Astrocyte (in vitro differentiated cells and primary cell): ENCODE measurements at regions not wholly inside any gene's neighbourhood (a gene's known extent, or its start where the extent isn't known, plus 50 kb on each side); places are given as distances from the start of the nearest gene placed in this dataset.

Experiments used
- DNase-seq: peaks from one replicate; pipeline ENCODE4 v3.0.0-alpha.2; 2010; ENCODE audit warnings: low read depth
- FAIRE-seq: peaks from 2 replicates; lab custom pipeline; 2011; peaks lifted over from hg19 to GRCh38; lab: Jason Lieb, UNC
- H2AFZ ChIP-seq: 2 replicates; pipeline ENCODE4 v1.6.0; 2012; ENCODE audit warnings: low read depth, low read length, inconsistent platforms
- H3K27ac ChIP-seq: 2 replicates; pipeline ENCODE4 v1.5.1; 2011; ENCODE audit warnings: low read depth, low read length, inconsistent platforms
- H3K27me3 ChIP-seq: 2 replicates; pipeline ENCODE4 v1.6.0; 2011; ENCODE audit warnings: low read length, inconsistent platforms; ENCODE audit not compliant: insufficient read depth
- H3K36me3 ChIP-seq: 2 replicates; pipeline ENCODE4 v1.5.1; 2011; ENCODE audit warnings: low read length, inconsistent platforms; ENCODE audit not compliant: insufficient read depth
- H3K4me1 ChIP-seq: 2 replicates; pipeline ENCODE4 v1.5.1; 2011; ENCODE audit warnings: low read length, inconsistent platforms; ENCODE audit not compliant: insufficient read depth
- H3K4me2 ChIP-seq: 2 replicates; pipeline ENCODE4 v1.6.0; 2012; ENCODE audit warnings: low read length, inconsistent platforms
- H3K4me3 ChIP-seq: 2 replicates; pipeline ENCODE4 v1.5.1; 2011; ENCODE audit warnings: low read depth, mild to moderate bottlenecking, low read length, inconsistent platforms; ENCODE audit not compliant: insufficient read depth
- H3K79me2 ChIP-seq: 2 replicates; pipeline ENCODE4 v1.6.0; 2012; ENCODE audit warnings: mild to moderate bottlenecking, low read length, inconsistent platforms; ENCODE audit not compliant: insufficient read depth
- H3K9ac ChIP-seq: 2 replicates; pipeline ENCODE4 v1.6.0; 2012; ENCODE audit warnings: mild to moderate bottlenecking, low read length, inconsistent platforms
- H3K9me3 ChIP-seq: 2 replicates; pipeline ENCODE4 v1.5.1; 2012; ENCODE audit warnings: low read depth, mild to moderate bottlenecking, low read length, inconsistent platforms; ENCODE audit not compliant: insufficient read depth
- H4K20me1 ChIP-seq: 2 replicates; pipeline ENCODE4 v1.6.0; 2012; ENCODE audit warnings: low read length, inconsistent platforms; ENCODE audit not compliant: insufficient read depth
- H3K27ac Mint-ChIP-seq: one replicate; pipeline ENCODE4 v1.8.0; 2021; ENCODE audit warnings: mild to moderate bottlenecking, mixed read lengths; ENCODE audit not compliant: unreplicated experiment
- H3K27me3 Mint-ChIP-seq: one replicate; pipeline ENCODE4 v1.8.0; 2021; ENCODE audit warnings: low read depth, mixed read lengths; ENCODE audit not compliant: unreplicated experiment
- H3K36me3 Mint-ChIP-seq: one replicate; pipeline ENCODE4 v1.8.0; 2021; ENCODE audit warnings: low read depth, mixed read lengths; ENCODE audit not compliant: unreplicated experiment
- H3K4me1 Mint-ChIP-seq: one replicate; pipeline ENCODE4 v1.8.0; 2021; ENCODE audit warnings: low read depth, mixed read lengths; ENCODE audit not compliant: unreplicated experiment
- H3K4me3 Mint-ChIP-seq: one replicate; pipeline ENCODE4 v1.8.0; 2021; ENCODE audit warnings: mild to moderate bottlenecking, moderate library complexity, mixed read lengths; ENCODE audit not compliant: unreplicated experiment
- H3K9me3 Mint-ChIP-seq: one replicate; pipeline ENCODE4 v1.8.0; 2021; ENCODE audit warnings: mild to moderate bottlenecking, mixed read lengths; ENCODE audit not compliant: unreplicated experiment
- EZH2 ChIP-seq: IDR thresholded peaks from 2 replicates; pipeline ENCODE4 v1.6.1; 2012; ENCODE audit warnings: mild to moderate bottlenecking, low read length, inconsistent platforms; ENCODE audit not compliant: insufficient read depth
- TF ChIP-seq, protein P1 (sequence below): IDR thresholded peaks from 2 replicates; pipeline ENCODE4 v1.5.1; 2011; ENCODE audit warnings: low read depth, mild to moderate bottlenecking, inconsistent platforms, low read length, moderate library complexity; ENCODE audit not compliant: insufficient read depth

DNA sequence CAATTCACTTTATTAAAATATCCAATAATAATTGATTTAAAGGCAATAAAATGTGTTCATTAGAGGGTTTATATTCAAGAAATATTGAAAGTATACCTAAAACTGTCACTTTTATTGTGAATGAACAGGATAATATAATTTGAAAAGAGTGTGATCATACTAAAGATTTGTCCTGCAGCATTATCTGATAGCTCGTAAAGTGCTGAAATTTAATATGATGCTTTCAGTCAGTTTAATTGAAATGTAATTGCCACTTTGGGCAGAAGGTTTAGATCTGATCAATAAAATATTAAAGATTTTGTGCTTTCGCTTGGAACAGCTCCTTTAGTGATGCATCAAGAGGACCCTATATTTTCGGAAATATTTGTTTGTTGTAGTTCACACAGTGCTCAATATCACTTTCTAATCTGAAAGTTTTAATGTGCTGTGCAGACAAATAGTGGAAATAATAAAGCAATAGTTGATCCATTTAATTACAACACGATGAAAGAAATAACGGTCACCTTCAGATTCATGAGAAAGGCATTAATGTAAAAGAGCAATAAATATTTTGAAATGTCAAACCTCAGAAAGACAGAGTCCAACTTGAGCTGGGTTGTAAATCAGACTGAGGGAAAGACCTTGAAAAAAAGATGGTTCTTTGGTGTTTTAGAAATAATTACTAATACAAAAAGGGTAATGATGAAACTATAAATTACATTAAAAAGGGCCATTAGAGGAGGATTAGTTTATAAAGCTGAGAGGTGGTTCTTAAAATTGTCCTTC is 129.7 kb upstream of the MEIS2 start:
- Mint-ChIP-seq H3K9me3 (peaks cover 2% of the 10 kb centered on the region), H3K27ac (no peak overlapping the region), H3K4me1 (no peaks in the 10 kb centered on the region), H3K27me3 (no peaks in the 10 kb centered on the region), H3K4me3 (no peak overlapping the region), H3K36me3 (no peaks in the 10 kb centered on the region)
- no peaks in the 10 kb centered on the region for H3K4me1 ChIP-seq
- no peaks in the 10 kb centered on the region for H3K27me3 ChIP-seq
- no peak overlapping the region for H3K27ac ChIP-seq
- no peaks in the 10 kb centered on the region for H4K20me1 ChIP-seq
- H3K4me3 ChIP-seq = no peak overlapping the region
- no peak overlapping the region for H3K9ac ChIP-seq
- no peak for TF ChIP-seq EZH2
- TF ChIP-seq, protein P1, sequence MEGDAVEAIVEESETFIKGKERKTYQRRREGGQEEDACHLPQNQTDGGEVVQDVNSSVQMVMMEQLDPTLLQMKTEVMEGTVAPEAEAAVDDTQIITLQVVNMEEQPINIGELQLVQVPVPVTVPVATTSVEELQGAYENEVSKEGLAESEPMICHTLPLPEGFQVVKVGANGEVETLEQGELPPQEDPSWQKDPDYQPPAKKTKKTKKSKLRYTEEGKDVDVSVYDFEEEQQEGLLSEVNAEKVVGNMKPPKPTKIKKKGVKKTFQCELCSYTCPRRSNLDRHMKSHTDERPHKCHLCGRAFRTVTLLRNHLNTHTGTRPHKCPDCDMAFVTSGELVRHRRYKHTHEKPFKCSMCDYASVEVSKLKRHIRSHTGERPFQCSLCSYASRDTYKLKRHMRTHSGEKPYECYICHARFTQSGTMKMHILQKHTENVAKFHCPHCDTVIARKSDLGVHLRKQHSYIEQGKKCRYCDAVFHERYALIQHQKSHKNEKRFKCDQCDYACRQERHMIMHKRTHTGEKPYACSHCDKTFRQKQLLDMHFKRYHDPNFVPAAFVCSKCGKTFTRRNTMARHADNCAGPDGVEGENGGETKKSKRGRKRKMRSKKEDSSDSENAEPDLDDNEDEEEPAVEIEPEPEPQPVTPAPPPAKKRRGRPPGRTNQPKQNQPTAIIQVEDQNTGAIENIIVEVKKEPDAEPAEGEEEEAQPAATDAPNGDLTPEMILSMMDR = no peak
- no peak overlapping the region for H2AFZ ChIP-seq
- DNase-seq (no peak), FAIRE-seq (peak; percentile 5)
- no peak overlapping the region for H3K4me2 ChIP-seq
- no peaks in the 10 kb centered on the region for H3K79me2 ChIP-seq
- H3K36me3 ChIP-seq = no peaks in the 10 kb centered on the region
- no peaks in the 10 kb centered on the region for H3K9me3 ChIP-seq

DNA sequence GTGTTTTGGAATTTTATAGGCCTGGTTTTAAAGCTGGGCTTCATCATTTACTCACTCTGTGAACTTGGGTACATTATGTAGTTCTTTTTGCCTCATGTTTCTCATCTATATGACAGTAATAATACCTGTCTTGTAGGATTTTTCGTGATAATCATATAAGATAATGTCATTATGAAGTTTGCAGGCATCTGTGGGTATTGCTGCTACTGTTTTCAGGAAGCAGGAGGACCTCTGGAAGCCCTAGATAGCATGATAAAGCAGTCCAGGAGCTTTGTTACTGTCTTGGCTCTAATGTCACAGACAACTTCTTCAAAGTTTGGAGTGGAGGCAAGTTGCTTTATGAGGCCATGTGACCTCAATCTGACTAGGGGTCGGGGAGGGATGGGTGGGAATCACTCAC is 145.0 kb upstream of the MEIS2 start:
- Histone ChIP-seq H3K9ac (no peak overlapping the region), H3K4me1 (no peaks in the 10 kb centered on the region), H4K20me1 (no peaks in the 10 kb centered on the region), H3K4me2 (no peak overlapping the region), H3K27me3 (no peaks in the 10 kb centered on the region), H3K79me2 (no peaks in the 10 kb centered on the region), H3K36me3 (no peaks in the 10 kb centered on the region), H2AFZ (no peak overlapping the region), H3K9me3 (no peaks in the 10 kb centered on the region), H3K4me3 (no peak overlapping the region), H3K27ac (no peak overlapping the region)
- TF ChIP-seq, protein P1 = no peak
- no peak for TF ChIP-seq EZH2
- Mint-ChIP-seq H3K27me3 (no peaks in the 10 kb centered on the region), H3K27ac (no peak overlapping the region), H3K36me3 (no peaks in the 10 kb centered on the region), H3K4me1 (peaks cover 2% of the 10 kb centered on the region), H3K9me3 (no peaks in the 10 kb centered on the region), H3K4me3 (no peak overlapping the region)
- FAIRE-seq (no peak), DNase-seq (no peak)

DNA sequence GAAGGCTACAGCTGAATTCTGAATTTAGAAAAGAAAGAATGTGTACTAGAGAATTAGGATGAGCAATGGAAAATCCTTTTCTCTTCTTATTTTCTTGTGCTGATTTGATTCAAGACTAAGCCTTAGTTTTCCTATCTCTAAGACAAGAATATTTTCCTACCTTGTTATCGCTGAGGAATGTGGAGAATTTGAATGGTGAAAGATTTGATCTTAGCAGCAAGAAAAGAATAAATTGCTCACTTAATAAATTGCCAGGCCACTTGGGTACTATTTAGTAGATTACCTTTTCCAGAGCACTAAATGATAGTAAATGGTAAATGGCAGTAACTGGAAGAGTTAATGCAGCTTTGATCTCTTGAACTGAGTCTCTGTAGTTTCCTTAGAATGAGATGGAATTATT is 145.7 kb upstream of the MEIS2 start:
- Histone ChIP-seq H4K20me1 (no peaks in the 10 kb centered on the region), H3K79me2 (no peaks in the 10 kb centered on the region), H3K4me1 (no peaks in the 10 kb centered on the region), H3K9ac (no peak overlapping the region), H3K4me3 (no peak overlapping the region), H3K36me3 (no peaks in the 10 kb centered on the region), H2AFZ (no peak overlapping the region), H3K9me3 (no peaks in the 10 kb centered on the region), H3K27ac (no peak overlapping the region), H3K27me3 (no peaks in the 10 kb centered on the region), H3K4me2 (no peak overlapping the region)
- Mint-ChIP-seq H3K4me3 (no peak overlapping the region), H3K27me3 (no peaks in the 10 kb centered on the region), H3K36me3 (no peaks in the 10 kb centered on the region), H3K4me1 (peaks cover 2% of the 10 kb centered on the region), H3K27ac (no peak overlapping the region), H3K9me3 (no peaks in the 10 kb centered on the region)
- peak; percentile 7 for DNase-seq
- no peak for FAIRE-seq
- TF ChIP-seq, protein P1 = no peak
- no peak for TF ChIP-seq EZH2
